ENCODE measurements at regions not wholly inside any gene's neighbourhood (a gene's known extent, or its start where the extent isn't known, plus 50 kb on each side); places are given as distances from the start of the nearest gene placed in this dataset.
"Not testable (repeated sequence)": the region's sequence is repeated elsewhere in the genome, so short reads cannot be mapped to it uniquely, and the experiment has no call there.

- DNase-seq (ENCODE audit: low spot score), result no peak
Measured at GRCh38 chr14:80298491-80299017, 87.2 kb upstream of the DIO2 start.

- DNase-seq (ENCODE audit: low spot score), result no peak
Measured at GRCh38 chr14:80291101-80291500, 79.8 kb upstream of the DIO2 start.

- DNase-seq (ENCODE audit: low spot score), result not testable (repeated sequence)
Measured at GRCh38 chr14:80286744-80287143, 75.4 kb upstream of the DIO2 start.

GRCh38 chr14:80278293-80279023 is 67.2 kb upstream of the DIO2 start:
- no peak for DNase-seq (ENCODE audit: low spot score)

GRCh38 chr14:80275208-80275850 is 64.0 kb upstream of the DIO2 start:
- no peak for DNase-seq (ENCODE audit: low spot score)

GRCh38 chr14:80274310-80274709 is 63.0 kb upstream of the DIO2 start:
- DNase-seq (ENCODE audit: low spot score), result not testable (repeated sequence)

GRCh38 chr14:80271389-80271788 is 60.1 kb upstream of the DIO2 start:
- DNase-seq (ENCODE audit: low spot score), result no peak

- DNase-seq (ENCODE audit: low spot score), result no peak
Measured at GRCh38 chr14:80269353-80269925, 58.1 kb upstream of the DIO2 start.

GRCh38 chr14:80266930-80267329 is 55.6 kb upstream of the DIO2 start:
- no peak for DNase-seq (ENCODE audit: low spot score)

GRCh38 chr14:80264702-80265101 is 53.4 kb upstream of the DIO2 start:
- DNase-seq (ENCODE audit: low spot score), result no peak
